ENCODE measurements at regions not wholly inside any gene's neighbourhood (a gene's known extent, or its start where the extent isn't known, plus 50 kb on each side); places are given as distances from the start of the nearest gene placed in this dataset.
A peak's percentile ranks its signal among the peaks of the same experiment; 100 is the strongest.

GRCh38 chr12:123089140-123089539 is 61.8 kb downstream of the PITPNM2 start:
- Histone ChIP-seq H3K27me3 (no peaks in the 10 kb centered on the region), H3K4me1 (peaks cover 33% of the 10 kb centered on the region), H3K27ac (no peak overlapping the region), H3K4me3 (no peak overlapping the region), H3K36me3 (no peaks in the 10 kb centered on the region), H3K9me3 (no peaks in the 10 kb centered on the region)
- no peak for DNase-seq (ENCODE audit: extremely low spot score in 2 of 2)
- no peak for TF ChIP-seq CTCF (IDR thresholded peaks at IDR 0.05)
- no peak for TF ChIP-seq POLR2AphosphoS5 (IDR thresholded peaks at IDR 0.05; ENCODE audit: insufficient read depth in 1 of 2, low read depth in 1 of 2)
- no peak for TF ChIP-seq POLR2A (IDR thresholded peaks at IDR 0.05)
- intact Hi-C loops (cut with DNase I) = no loop called here

GRCh38 chr12:123085730-123086487 is 65.0 kb downstream of the PITPNM2 start:
- no peak for DNase-seq (ENCODE audit: extremely low spot score in 2 of 2)
- intact Hi-C loops (cut with DNase I) = no loop called here
- Histone ChIP-seq H3K4me1 (peaks cover 36% of the 10 kb centered on the region), H3K27me3 (no peaks in the 10 kb centered on the region), H3K27ac (no peak overlapping the region), H3K36me3 (no peaks in the 10 kb centered on the region), H3K4me3 (no peak overlapping the region), H3K9me3 (no peaks in the 10 kb centered on the region)
- TF ChIP-seq POLR2A (IDR thresholded peaks at IDR 0.05) (no peak), CTCF (IDR thresholded peaks at IDR 0.05) (no peak), POLR2AphosphoS5 (IDR thresholded peaks at IDR 0.05; ENCODE audit: insufficient read depth in 1 of 2, low read depth in 1 of 2) (peak in 1 of 2 donors; percentile 25)

- Histone ChIP-seq H3K4me3 (no peak overlapping the region), H3K27ac (no peak overlapping the region), H3K36me3 (no peaks in the 10 kb centered on the region), H3K27me3 (no peaks in the 10 kb centered on the region), H3K4me1 (peaks cover 31% of the 10 kb centered on the region), H3K9me3 (no peaks in the 10 kb centered on the region)
- no peak for DNase-seq (ENCODE audit: extremely low spot score in 2 of 2)
- TF ChIP-seq CTCF (IDR thresholded peaks at IDR 0.05) = no peak
- TF ChIP-seq POLR2AphosphoS5 (IDR thresholded peaks at IDR 0.05; ENCODE audit: insufficient read depth in 1 of 2, low read depth in 1 of 2) = no peak
- no peak for TF ChIP-seq POLR2A (IDR thresholded peaks at IDR 0.05)
- intact Hi-C loops (cut with DNase I) = no loop called here
These were observed 65.8 kb downstream of the PITPNM2 start for GRCh38 chr12:123085066-123085465.

GRCh38 chr12:123083661-123084571 is 67.0 kb downstream of the PITPNM2 start:
- TF ChIP-seq CTCF (IDR thresholded peaks at IDR 0.05) (no peak), POLR2AphosphoS5 (IDR thresholded peaks at IDR 0.05; ENCODE audit: insufficient read depth in 1 of 2, low read depth in 1 of 2) (no peak), POLR2A (IDR thresholded peaks at IDR 0.05) (no peak)
- intact Hi-C loops (cut with DNase I) = no loop called here
- no peak overlapping the region for H3K27ac ChIP-seq
- H3K4me1 ChIP-seq = peaks cover 26% of the 10 kb centered on the region
- H3K27me3 ChIP-seq = no peaks in the 10 kb centered on the region
- no peak for DNase-seq (ENCODE audit: extremely low spot score in 2 of 2)
- H3K36me3 ChIP-seq = no peaks in the 10 kb centered on the region
- H3K9me3 ChIP-seq = no peaks in the 10 kb centered on the region
- H3K4me3 ChIP-seq = no peak overlapping the region

All from vagina (tissue), 2 donors.